HFF-Myc (cell line): ENCODE measurements at regions not wholly inside any gene's neighbourhood (a gene's known extent, or its start where the extent isn't known, plus 50 kb on each side); places are given as distances from the start of the nearest gene placed in this dataset.

Experiments
- DNase-seq: peaks from one replicate; pipeline ENCODE4 v3.0.0-alpha.2; 2011; ENCODE audit warnings: low read depth; ENCODE audit errors: extremely low read depth
- H3K4me3 ChIP-seq: replicated peaks from 2 replicates; pipeline ENCODE4 v1.5.1; 2011; ENCODE audit warnings: low read depth, mild to moderate bottlenecking, control low read depth, low read length
- CTCF ChIP-seq: IDR thresholded peaks from 2 replicates; pipeline ENCODE4 v1.5.1; 2012; ENCODE audit warnings: mild to moderate bottlenecking, low read depth, low read length, control low read depth; ENCODE audit errors: missing control alignments

- TF ChIP-seq CTCF, result no peak
- no peak overlapping the region for H3K4me3 ChIP-seq
- no peak for DNase-seq
Measured at GRCh38 chr11:91264481-91264880, 960.1 kb upstream of the FAT3 start.

GRCh38 chr11:91263496-91264365 lies 960.9 kb upstream of the FAT3 start:
- no peak for DNase-seq
- TF ChIP-seq CTCF, result no peak
- H3K4me3 ChIP-seq, result no peak overlapping the region

GRCh38 chr11:91261513-91261912 lies 963.1 kb upstream of the FAT3 start:
- DNase-seq, result no peak
- no peak overlapping the region for H3K4me3 ChIP-seq
- TF ChIP-seq CTCF, result no peak

GRCh38 chr11:91258876-91259275 lies 965.7 kb upstream of the FAT3 start:
- no peak for TF ChIP-seq CTCF
- no peak overlapping the region for H3K4me3 ChIP-seq
- DNase-seq, result no peak

GRCh38 chr11:91257667-91258066 lies 967.0 kb upstream of the FAT3 start:
- H3K4me3 ChIP-seq, result no peak overlapping the region
- no peak for DNase-seq
- TF ChIP-seq CTCF, result no peak

GRCh38 chr11:91248199-91248807 lies 976.3 kb upstream of the FAT3 start:
- no peak for DNase-seq
- peak; percentile 55 for TF ChIP-seq CTCF
- no peak overlapping the region for H3K4me3 ChIP-seq
